D721Med (cell line): ENCODE measurements at regions not wholly inside any gene's neighbourhood (a gene's known extent, or its start where the extent isn't known, plus 50 kb on each side); places are given as distances from the start of the nearest gene placed in this dataset.
A peak's percentile ranks its signal among the peaks of the same experiment; 100 is the strongest.

Experiments
- DNase-seq: peaks from one replicate; pipeline ENCODE4 v3.0.0; 2011; ENCODE audit warnings: low spot score; ENCODE audit not compliant: insufficient read length
- FAIRE-seq: peaks from 2 replicates; lab custom pipeline; 2011; peaks lifted over from hg19 to GRCh38; lab: Jason Lieb, UNC
- CTCF ChIP-seq: IDR thresholded peaks from 2 replicates; pipeline ENCODE4 v1.5.1; 2012; ENCODE audit warnings: mild to moderate bottlenecking, control low read depth; ENCODE audit not compliant: insufficient read depth; ENCODE audit errors: missing control alignments

- DNase-seq (no peak), FAIRE-seq (no peak)
Observed at GRCh38 chr6:147867433-147868226, 359.1 kb downstream of the SAMD5 start.

DNA sequence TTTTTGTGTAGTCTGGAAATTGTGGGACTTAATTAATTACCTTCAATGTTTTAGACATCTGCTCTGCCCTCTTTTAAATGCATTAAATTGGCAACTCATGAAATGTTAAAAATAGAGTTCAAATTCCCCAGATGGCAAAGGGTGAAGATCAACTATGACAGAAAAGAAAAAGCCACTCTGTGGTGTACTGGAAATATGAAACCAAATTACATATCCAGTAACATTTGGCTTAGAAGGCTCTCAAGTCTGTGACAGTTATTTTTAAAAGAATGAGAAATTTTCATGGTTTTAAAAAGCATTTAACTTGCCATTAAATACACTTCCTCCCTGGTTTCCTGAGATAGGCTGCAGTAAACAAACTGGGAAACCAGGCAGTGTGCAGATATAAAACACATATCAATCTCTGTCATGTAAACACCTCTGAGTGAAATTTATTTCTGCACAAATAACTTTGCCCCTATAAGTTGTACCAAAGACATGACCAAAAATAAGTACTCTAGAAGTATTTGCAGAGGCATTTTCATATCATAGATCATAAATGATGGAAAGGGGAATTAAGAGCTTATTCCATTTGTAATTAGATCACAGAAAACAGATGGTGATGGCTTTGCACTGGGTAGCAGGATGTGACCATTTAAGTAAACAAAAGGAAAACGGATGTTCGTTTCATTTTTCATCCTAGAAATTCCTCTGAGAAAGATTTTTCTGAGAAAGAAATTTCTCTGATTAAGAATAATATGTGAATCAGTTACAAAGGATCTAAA is 360.1 kb downstream of the SAMD5 start:
- FAIRE-seq: peak; percentile 55

More at GRCh38 chr6:147867433-147868226, 359.1 kb downstream of the SAMD5 start:
- TF ChIP-seq CTCF: no peak

GRCh38 chr6:147869201-147869600 is 360.7 kb downstream of the SAMD5 start:
- no peak for TF ChIP-seq CTCF
- FAIRE-seq (no peak), DNase-seq (no peak)

More for the DNA sequence above, 360.1 kb downstream of the SAMD5 start:
- TF ChIP-seq CTCF: no peak
- no peak for DNase-seq

- FAIRE-seq: no peak
- TF ChIP-seq CTCF: no peak
Observed at GRCh38 chr6:147869869-147870268, 361.4 kb downstream of the SAMD5 start.

GRCh38 chr6:147870506-147871110 is 362.1 kb downstream of the SAMD5 start:
- DNase-seq: no peak
- FAIRE-seq: no peak
- TF ChIP-seq CTCF: no peak

More at GRCh38 chr6:147869869-147870268, 361.4 kb downstream of the SAMD5 start:
- DNase-seq: no peak

GRCh38 chr6:147872002-147872401 is 363.5 kb downstream of the SAMD5 start:
- no peak for DNase-seq
- no peak for FAIRE-seq
- TF ChIP-seq CTCF: no peak
